OCI-LY1 (cell line): ENCODE measurements at regions not wholly inside any gene's neighbourhood (a gene's known extent, or its start where the extent isn't known, plus 50 kb on each side); places are given as distances from the start of the nearest gene placed in this dataset.

Source experiments
- EZH2 ChIP-seq: fragments of 200-600 bp; sonication (generic), shearing (Covaris generic); IDR thresholded peaks from 2 replicates; pipeline ENCODE4 v1.8.0; 2017; ENCODE audit warnings: borderline replicate concordance, mixed run types, mild to moderate bottlenecking, antibody characterized with exemption, low read length, moderate library complexity, mixed read lengths
- TF ChIP-seq, protein P1 (sequence below): fragments of 200-600 bp; sonication (generic), shearing (Covaris generic); IDR thresholded peaks from 2 replicates; pipeline ENCODE4 v1.5.1; 2017; ENCODE audit warnings: mild to moderate bottlenecking, antibody characterized with exemption, low read length, moderate library complexity, mixed read lengths

DNA sequence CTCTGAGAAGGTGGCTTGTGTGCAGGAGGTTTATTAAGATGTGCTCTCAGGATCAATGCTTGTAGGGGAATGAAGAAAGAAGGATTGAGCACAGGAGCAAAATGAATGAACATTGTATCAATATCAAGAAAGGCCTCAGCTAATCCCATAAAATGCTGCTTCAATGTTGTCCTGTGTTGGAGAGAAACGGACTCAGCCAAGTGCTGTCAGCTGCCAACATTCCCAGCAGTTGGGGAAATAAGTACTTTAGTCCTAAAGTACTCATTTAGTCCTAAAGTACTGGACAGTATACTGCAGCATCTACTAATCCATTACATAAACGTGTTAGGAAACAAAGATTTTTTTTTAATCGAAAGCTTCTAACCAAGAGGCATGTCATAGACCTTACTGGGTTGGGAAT is 255.9 kb downstream of the SEC23A start:
- TF ChIP-seq, protein P1, sequence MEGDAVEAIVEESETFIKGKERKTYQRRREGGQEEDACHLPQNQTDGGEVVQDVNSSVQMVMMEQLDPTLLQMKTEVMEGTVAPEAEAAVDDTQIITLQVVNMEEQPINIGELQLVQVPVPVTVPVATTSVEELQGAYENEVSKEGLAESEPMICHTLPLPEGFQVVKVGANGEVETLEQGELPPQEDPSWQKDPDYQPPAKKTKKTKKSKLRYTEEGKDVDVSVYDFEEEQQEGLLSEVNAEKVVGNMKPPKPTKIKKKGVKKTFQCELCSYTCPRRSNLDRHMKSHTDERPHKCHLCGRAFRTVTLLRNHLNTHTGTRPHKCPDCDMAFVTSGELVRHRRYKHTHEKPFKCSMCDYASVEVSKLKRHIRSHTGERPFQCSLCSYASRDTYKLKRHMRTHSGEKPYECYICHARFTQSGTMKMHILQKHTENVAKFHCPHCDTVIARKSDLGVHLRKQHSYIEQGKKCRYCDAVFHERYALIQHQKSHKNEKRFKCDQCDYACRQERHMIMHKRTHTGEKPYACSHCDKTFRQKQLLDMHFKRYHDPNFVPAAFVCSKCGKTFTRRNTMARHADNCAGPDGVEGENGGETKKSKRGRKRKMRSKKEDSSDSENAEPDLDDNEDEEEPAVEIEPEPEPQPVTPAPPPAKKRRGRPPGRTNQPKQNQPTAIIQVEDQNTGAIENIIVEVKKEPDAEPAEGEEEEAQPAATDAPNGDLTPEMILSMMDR = no peak
- no peak for TF ChIP-seq EZH2
